Amniotic epithelial cell (primary cell): ENCODE measurements at regions not wholly inside any gene's neighbourhood (a gene's known extent, or its start where the extent isn't known, plus 50 kb on each side); places are given as distances from the start of the nearest gene placed in this dataset.

ENCODE experiments used
- DNase-seq: peaks from one replicate; pipeline ENCODE4 v3.0.0-alpha.2; 2010; ENCODE audit warnings: low read depth

GRCh38 chr4:115331241-115331640 lies 217.8 kb upstream of the NDST4 start:
- no peak for DNase-seq

DNA sequence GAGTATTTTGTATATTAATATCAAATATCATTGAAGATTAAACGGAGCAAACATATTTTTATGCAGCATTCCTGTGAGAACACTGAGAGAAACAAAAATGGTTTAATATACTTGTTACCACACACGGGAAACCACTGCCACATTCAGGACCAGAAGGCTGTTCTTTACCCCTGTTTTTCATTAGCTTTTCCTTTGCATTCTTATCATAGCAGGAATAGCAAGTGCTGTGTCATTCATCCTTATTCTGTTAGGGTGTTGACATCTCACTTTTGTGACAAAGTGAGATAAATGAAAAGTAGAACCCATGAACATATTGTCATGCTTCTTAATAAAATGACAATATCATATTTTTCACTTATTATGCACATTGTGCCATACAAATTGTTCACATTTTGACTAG lies 212.4 kb upstream of the NDST4 start:
- DNase-seq = no peak

DNA sequence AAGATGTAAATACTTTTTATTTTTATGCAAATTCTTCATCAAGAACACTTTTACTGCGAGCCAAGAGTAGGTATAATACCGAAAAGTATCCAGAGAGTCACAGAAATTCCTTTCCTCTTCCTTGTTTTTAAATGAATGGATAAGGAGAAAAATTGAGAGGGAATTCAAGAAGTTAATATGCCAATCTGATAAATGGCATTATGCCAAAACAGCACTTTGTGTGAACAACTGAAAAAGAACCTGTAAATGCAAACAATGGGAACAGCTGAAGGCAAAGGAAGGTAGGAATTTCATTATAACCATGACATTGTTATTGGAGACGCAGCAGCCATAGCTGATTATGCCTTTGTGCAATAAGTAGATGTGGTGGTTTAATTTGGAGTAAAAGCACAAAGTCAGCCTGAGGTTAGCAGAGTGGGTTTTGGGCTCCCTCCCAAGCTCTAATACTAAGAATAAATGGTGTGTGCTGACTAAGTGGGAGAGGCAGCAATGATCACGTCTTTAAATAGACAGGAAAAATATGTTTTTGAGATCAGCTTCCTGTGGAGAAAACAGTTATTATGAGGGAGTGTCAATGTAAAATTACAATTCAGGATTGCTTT lies 209.8 kb upstream of the NDST4 start:
- DNase-seq = no peak

- no peak for DNase-seq
These were observed 201.8 kb upstream of the NDST4 start for GRCh38 chr4:115315182-115315581.

GRCh38 chr4:115310641-115311040 lies 197.2 kb upstream of the NDST4 start:
- DNase-seq = no peak

DNA sequence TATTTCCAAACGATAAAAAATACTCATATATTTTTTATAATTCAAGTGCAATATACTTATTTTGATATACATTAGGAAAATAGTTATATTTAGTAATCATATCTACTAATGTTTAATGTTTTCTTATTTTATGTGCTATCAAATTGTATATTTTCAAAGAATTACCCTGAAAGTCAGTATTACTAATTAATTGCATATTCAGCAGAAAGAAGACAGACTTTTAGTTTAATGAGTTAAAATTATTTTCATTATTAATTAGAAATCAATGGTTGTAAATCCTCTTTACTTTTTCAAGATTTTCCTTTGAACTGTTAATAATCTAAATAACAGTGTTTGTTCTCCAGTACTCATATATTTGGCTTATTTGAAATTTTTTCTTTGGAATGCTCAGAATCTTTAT lies 181.3 kb upstream of the NDST4 start:
- DNase-seq = no peak

DNA sequence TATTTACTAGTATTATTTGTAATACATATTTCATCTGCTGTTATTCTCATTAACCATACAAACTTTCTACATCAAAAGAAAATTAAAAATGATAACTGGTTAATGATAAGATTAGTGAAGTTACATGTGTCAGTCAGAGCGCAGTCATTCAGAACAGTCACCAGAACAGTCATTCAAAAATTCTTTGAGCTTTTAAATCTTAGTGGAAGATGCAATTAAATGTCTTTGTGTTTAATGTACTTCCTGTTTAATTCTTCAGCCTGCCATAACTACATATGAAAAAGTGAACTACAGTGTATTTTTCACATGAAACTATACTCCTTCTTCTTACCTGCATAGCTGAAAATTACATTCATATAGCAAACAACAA lies 179.7 kb upstream of the NDST4 start:
- DNase-seq = no peak

- DNase-seq = no peak
These were observed 179.1 kb upstream of the NDST4 start for GRCh38 chr4:115292320-115293092.

DNA sequence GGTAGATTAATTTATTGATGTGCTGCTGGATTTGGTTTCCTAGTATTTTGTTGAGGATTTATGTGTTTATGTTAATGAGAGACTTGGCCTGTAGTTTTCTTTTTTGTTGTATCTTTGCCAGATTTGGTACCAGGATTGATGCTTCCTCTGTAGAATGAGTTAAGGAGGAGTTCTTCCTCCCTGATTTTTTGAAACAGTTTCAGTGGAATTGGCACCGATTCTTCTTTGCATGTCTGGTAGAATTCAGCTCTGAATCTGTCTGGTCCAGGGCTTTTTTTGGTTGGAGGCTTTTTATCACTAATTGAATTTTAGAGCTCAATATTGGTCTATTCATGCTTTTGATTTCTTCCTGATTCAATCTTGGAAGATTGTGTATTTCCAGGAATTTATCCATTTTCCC lies 174.0 kb upstream of the NDST4 start:
- no peak for DNase-seq

DNA sequence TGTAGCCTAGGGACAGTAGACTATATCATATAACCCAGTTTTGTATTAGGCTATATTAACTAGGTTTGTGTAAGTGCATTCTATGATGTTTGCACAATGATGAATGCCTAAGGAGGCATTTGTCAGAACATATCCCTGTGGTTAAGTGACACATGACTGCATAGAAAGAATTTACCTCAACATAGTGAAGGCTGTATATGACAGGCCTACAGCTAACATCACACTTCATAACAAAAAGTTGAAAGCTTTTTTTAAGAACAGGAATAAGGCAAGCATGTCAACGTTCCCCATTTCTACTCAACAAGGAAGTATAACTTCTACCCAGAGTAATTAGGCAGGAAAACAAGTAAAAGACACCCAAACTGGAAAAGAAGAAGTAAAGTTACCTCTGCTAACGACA lies 165.9 kb upstream of the NDST4 start:
- DNase-seq = no peak

- no peak for DNase-seq
These were observed 165.4 kb upstream of the NDST4 start for GRCh38 chr4:115278830-115279229.

DNA sequence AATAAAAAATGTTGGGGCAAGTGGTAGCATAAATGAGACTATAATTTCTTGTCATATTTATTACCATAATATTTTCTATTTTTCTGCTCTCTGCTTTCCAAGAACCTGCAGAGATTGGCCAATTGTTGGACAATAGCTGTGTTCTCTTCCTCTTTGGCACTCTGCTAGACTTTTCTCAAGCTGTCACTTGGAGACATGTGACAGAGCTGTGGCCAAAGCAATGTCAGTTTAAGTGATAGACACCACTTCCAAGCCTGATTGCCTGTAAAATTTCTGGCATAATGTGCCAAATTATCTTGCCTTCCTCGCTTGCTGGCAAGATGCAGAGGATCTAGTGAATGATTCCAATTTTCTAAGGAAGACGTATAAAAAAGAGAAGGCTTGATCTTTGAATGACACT lies 162.2 kb upstream of the NDST4 start:
- DNase-seq = no peak

DNA sequence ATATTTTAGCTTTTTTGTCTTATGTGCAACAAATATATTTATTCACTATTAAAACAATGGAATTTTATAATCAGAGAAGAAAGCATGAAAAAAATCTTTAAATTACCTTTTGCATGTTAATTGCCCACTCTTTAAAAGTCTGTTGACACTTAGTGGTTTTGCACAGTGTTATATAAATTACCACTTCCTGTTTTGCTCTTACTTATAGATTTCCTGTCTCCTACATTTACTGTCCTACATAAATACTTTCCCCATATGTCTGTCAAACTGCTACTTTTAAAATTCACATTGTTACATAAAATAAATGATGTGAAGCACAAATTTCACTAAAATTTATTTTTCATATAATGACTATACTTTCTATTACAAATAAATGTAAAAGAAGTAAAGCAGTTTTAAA lies 161.1 kb upstream of the NDST4 start:
- DNase-seq = no peak

GRCh38 chr4:115272594-115272993 lies 159.2 kb upstream of the NDST4 start:
- no peak for DNase-seq

GRCh38 chr4:115272185-115272584 lies 158.8 kb upstream of the NDST4 start:
- DNase-seq = no peak

DNA sequence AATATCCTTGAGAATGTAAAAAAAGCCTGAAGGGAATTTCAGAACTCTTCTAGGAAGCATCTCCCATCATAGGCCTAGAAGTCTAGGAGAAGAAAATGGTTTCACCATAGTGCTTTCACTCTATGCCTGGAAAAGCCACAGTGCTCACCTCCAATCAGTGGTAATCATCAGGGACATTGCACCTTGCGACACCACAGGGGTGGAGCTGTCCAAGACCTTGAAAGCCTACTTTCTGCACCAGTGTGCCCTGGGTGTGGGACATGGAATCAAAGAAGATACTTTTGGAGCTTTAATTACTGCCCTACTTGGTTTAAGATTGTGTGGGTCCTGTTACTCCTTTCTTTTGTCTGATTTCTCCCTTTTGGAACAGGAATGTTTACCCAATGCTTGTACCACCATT lies 146.8 kb upstream of the NDST4 start:
- DNase-seq = no peak

DNA sequence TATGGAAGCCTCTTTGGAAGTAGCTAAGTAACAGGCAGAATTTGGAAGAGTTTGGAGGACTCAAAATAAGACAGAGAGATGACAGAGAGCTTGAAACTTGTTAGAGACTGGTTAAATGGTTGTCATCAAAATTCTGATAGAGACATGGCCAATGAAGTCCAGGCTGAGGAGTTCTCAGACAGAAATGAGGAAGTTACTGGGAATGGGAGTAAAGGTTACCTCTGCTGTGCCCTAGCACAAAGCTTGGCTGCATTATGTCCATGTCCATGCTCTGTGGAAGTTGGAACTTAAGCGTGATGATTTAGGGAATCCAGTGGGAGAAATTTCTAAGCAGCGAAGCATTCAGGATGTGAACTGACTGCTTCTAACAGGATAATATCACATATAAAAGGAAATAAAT lies 146.2 kb upstream of the NDST4 start:
- DNase-seq = no peak

- no peak for DNase-seq
These were observed 136.4 kb upstream of the NDST4 start for GRCh38 chr4:115249808-115250207.

DNA sequence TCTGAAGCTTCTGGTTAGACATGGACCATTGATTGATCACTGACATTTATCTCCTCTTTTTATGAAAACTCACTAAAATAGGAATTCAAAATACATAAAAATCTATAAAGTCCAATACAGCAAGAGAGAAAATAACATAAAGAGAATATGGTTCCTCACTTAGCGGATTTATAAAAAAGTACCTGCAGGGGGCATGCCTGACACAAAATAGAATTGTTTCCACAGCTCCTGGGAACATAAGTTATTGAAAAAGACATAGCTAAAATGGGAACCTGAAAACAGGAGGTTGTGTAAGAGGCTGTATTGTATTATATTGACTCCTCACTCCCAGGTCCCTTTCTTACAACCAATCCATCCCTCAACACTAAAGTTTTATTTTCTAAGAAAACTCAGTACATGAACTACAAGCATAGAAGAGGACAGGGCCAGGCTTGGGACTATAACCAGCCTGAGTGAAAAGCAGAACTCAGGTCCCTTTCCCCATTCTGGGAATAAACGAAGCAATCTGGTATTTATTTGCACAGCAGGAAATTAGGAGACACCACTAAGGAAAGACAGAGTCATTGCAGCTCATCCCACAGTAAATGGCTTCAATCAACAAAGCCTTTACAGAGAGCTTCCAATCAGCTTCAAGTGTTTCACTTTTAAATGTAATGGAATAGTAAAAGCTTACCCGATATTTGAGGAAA lies 121.1 kb upstream of the NDST4 start:
- DNase-seq = no peak

GRCh38 chr4:115233600-115233999 lies 120.2 kb upstream of the NDST4 start:
- no peak for DNase-seq

GRCh38 chr4:115229873-115230272 lies 116.5 kb upstream of the NDST4 start:
- no peak for DNase-seq

DNA sequence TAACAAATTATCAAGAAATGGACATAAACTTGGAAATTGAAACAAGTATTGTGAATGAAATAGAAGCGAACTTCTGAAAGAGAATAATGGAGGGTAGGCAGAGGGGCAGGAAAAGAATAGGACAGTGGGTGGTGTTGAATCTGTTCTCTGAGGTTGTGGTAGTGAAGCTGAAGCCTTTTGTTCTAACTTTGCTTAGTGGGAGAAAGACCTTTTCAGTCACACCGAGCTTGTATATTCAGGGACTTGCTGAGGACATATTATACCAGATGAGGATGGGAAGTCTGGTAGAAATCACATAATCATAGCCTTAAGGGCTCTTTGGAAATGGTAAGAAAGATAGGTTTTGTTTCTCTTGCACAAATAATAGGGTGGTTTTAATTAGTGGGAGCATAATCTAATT lies 115.4 kb upstream of the NDST4 start:
- no peak for DNase-seq

DNA sequence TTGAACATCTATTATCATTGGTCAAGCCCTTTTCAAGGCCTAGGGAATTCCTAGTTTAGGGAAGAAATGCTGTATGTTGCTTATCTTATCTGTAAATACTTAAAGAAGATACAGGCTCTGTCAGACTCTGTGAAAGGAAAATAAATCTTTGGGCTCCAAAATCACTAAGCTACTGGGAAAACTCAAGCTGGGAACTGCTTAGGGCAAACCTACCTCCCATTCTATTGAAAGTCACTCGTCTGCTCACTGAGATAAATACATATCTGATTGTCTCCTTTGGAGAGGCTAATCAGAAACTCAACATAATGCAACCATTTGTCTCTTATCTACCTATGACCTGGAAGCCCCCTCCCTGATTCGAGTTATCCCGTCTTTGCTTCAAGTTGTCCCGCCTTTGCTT lies 108.6 kb upstream of the NDST4 start:
- DNase-seq = no peak

DNA sequence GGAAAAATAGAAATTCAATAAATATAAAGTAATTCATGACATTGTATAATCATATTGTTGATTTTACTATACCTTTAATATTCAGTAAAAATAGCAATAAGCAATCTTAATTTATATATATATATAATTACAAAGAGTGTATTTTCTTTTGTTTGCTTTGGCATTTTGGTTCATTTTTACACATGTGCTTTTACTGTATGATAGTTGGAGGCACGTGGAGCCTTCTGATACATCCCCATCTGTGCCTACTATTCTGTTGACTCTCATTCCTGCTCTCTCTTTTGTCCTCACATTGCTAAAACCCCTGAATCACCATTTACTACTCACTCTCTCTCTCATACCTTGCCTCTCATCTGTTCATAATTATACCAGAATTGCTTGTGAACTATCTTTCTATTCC lies 106.4 kb upstream of the NDST4 start:
- no peak for DNase-seq
